A549 (cell line): ENCODE measurements at regions not wholly inside any gene's neighbourhood (a gene's known extent, or its start where the extent isn't known, plus 50 kb on each side); places are given as distances from the start of the nearest gene placed in this dataset.

Experiments
- CEBPB ChIP-seq, 2 experiments: fragments of >200 bp in 1 of 2; sonication (Bioruptor Twin) in 1 of 2; formaldehyde crosslinking in 1 of 2; IDR thresholded peaks; 2 replicates each; pipeline ENCODE4 v1.6.1; 2012 to 2016
- CHD2 ChIP-seq: fragments of 150-350 bp; IDR thresholded peaks from 2 replicates; pipeline ENCODE4 v1.6.1; 2014; ENCODE audit warnings: low read length; ENCODE audit not compliant: partially characterized antibody
- EP300 ChIP-seq, 2 experiments: fragments of >200 bp; sonication (Bioruptor Twin); formaldehyde crosslinking; IDR thresholded peaks; 2 replicates in 1 of 2; 3 replicates in 1 of 2; pipeline ENCODE4 v1.6.1; 2016 to 2017
- FOSL2 ChIP-seq, 2 experiments: fragments of 450-650 bp in 1 of 2; fragments of >200 bp in 1 of 2; sonication (Bioruptor Twin) in 1 of 2; formaldehyde crosslinking; IDR thresholded peaks; 2 replicates each; pipeline versions ENCODE4 v1.5.0 to v1.6.1; 2016 to 2020; ENCODE audit warnings: mild to moderate bottlenecking in 1 of 2, moderate library complexity in 1 of 2
- HDAC2 ChIP-seq: fragments of 200-600 bp; sonication (generic); IDR thresholded peaks from 2 replicates; pipeline ENCODE4 v1.6.1; 2016
- JUN ChIP-seq, 2 experiments: fragments of >200 bp; sonication (Bioruptor Twin); formaldehyde crosslinking; IDR thresholded peaks; 2 replicates in 1 of 2; 3 replicates in 1 of 2; pipeline ENCODE4 v1.6.1; 2016 to 2017
- MAFK ChIP-seq: fragments of 450-650 bp; IDR thresholded peaks from 2 replicates; pipeline ENCODE4 v1.6.1; 2014; ENCODE audit not compliant: partially characterized antibody
- POLR2A ChIP-seq: IDR thresholded peaks from 2 replicates; pipeline ENCODE4 v1.6.1; 2012; ENCODE audit warnings: mild to moderate bottlenecking, low read length
- RNF2 ChIP-seq: fragments of 200-600 bp; sonication (generic); IDR thresholded peaks from 2 replicates; pipeline ENCODE4 v1.6.1; 2016; ENCODE audit warnings: low read depth, mild to moderate bottlenecking, antibody characterized with exemption, moderate library complexity, borderline replicate concordance
- ZC3H11A ChIP-seq: fragments of 450-650 bp; IDR thresholded peaks from 2 replicates; pipeline ENCODE4 v1.6.1; 2014; ENCODE audit warnings: antibody characterized with exemption, mild to moderate bottlenecking
- TF ChIP-seq, protein P1 (sequence below): fragments of >200 bp; sonication (Bioruptor Twin); formaldehyde crosslinking; IDR thresholded peaks from 3 replicates; pipeline ENCODE4 v1.5.1; 2016

DNA sequence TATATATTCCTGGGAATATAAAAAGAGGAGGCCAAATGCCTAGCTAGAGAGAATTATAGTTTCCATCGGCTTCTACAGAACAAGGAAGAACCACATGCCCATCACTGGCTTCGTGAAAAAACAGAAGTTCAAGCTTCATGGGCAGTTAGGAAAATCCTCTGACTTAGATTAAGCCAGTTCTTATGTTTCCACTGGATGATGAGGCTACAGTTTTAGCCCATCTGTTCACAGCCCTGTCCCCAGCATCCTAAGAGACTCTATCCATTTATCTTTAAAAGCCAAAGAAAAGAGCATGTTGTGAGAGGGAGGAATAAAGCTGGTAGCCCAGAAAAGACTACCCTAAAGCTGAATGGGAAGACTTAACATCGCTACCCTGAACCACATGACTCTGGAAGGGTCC lies 285.5 kb upstream of the WWC1 start:
- no peak for TF ChIP-seq ZC3H11A
- TF ChIP-seq, protein P1, sequence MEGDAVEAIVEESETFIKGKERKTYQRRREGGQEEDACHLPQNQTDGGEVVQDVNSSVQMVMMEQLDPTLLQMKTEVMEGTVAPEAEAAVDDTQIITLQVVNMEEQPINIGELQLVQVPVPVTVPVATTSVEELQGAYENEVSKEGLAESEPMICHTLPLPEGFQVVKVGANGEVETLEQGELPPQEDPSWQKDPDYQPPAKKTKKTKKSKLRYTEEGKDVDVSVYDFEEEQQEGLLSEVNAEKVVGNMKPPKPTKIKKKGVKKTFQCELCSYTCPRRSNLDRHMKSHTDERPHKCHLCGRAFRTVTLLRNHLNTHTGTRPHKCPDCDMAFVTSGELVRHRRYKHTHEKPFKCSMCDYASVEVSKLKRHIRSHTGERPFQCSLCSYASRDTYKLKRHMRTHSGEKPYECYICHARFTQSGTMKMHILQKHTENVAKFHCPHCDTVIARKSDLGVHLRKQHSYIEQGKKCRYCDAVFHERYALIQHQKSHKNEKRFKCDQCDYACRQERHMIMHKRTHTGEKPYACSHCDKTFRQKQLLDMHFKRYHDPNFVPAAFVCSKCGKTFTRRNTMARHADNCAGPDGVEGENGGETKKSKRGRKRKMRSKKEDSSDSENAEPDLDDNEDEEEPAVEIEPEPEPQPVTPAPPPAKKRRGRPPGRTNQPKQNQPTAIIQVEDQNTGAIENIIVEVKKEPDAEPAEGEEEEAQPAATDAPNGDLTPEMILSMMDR, result no peak
- TF ChIP-seq FOSL2 (IDR thresholded peaks at IDR 0.05), result no peak
- no peak for TF ChIP-seq FOSL2 (CRISPR knock-in tag; IDR thresholded peaks at IDR 0.05)
- TF ChIP-seq RNF2, result no peak
- TF ChIP-seq CHD2, result no peak
- no peak for TF ChIP-seq MAFK
- no peak for TF ChIP-seq CEBPB (IDR thresholded peaks at IDR 0.05)
- TF ChIP-seq POLR2A, result no peak
- TF ChIP-seq EP300 (IDR thresholded peaks at IDR 0.05), result no peak
- no peak for TF ChIP-seq HDAC2
- TF ChIP-seq JUN (IDR thresholded peaks at IDR 0.05), result no peak
